SU-DHL-6 (cell line): ENCODE measurements at regions not wholly inside any gene's neighbourhood (a gene's known extent, or its start where the extent isn't known, plus 50 kb on each side); places are given as distances from the start of the nearest gene placed in this dataset.

Source experiments
- H2AFZ ChIP-seq: fragments of 200-600 bp; sonication (generic); 2 replicates; pipeline ENCODE4 v1.6.1; 2014; ENCODE audit warnings: low read depth, mild to moderate bottlenecking, moderate library complexity, mixed read lengths, antibody characterized with exemption, low read length; ENCODE audit not compliant: severe bottlenecking
- H3F3A ChIP-seq: fragments of 200-600 bp; shearing (Covaris generic); 2 replicates; pipeline ENCODE4 v1.6.0; 2016; ENCODE audit warnings: antibody characterized with exemption, mild to moderate bottlenecking; ENCODE audit not compliant: insufficient read depth
- H3K27ac ChIP-seq: fragments of 200-600 bp; sonication (generic); 2 replicates; pipeline ENCODE4 v1.5.1; 2016; ENCODE audit warnings: low read depth, mild to moderate bottlenecking, low read length, moderate library complexity, mixed read lengths
- H3K27me3 ChIP-seq: fragments of 200-600 bp; sonication (generic), shearing (Covaris generic); 2 replicates; pipeline ENCODE4 v1.6.0; 2014; ENCODE audit warnings: mild to moderate bottlenecking, low read length
- H3K36me3 ChIP-seq: fragments of 200-600 bp; sonication (generic); 2 replicates; pipeline ENCODE4 v1.6.1; 2014; ENCODE audit warnings: mild to moderate bottlenecking, low read length, mixed read lengths
- H3K4me2 ChIP-seq: fragments of 300-600, 200-600 bp; shearing (Covaris generic), sonication (generic); 2 replicates; pipeline ENCODE4 v1.6.0; 2014; ENCODE audit warnings: low read length, low read depth, mild to moderate bottlenecking; ENCODE audit not compliant: poor library complexity, severe bottlenecking
- H3K4me3 ChIP-seq: fragments of 200-600 bp; sonication (generic); 2 replicates; pipeline ENCODE4 v1.5.1; 2014; ENCODE audit warnings: antibody characterized with exemption, low read length, mild to moderate bottlenecking, mixed read lengths; ENCODE audit not compliant: insufficient read depth, poor library complexity, severe bottlenecking
- H3K79me2 ChIP-seq: fragments of 200-600 bp; sonication (generic); 2 replicates; pipeline ENCODE4 v1.6.1; 2014; ENCODE audit warnings: mild to moderate bottlenecking, low read length, moderate library complexity; ENCODE audit not compliant: insufficient read depth
- H3K9ac ChIP-seq: fragments of 200-600 bp; sonication (generic); 2 replicates; pipeline ENCODE4 v1.7.0; 2014; ENCODE audit warnings: mild to moderate bottlenecking, low read length
- H3K9me2 ChIP-seq: fragments of 200-600 bp; sonication (generic); replicated peaks from 2 replicates; pipeline ENCODE4 v1.6.1; 2014; ENCODE audit warnings: low read length; ENCODE audit not compliant: insufficient read depth
- H3K9me3 ChIP-seq: fragments of 200-600 bp; sonication (generic); 2 replicates; pipeline ENCODE4 v1.6.1; 2014; ENCODE audit warnings: low read length, mixed read lengths; ENCODE audit not compliant: insufficient read depth
- H4K20me1 ChIP-seq: fragments of 200-600 bp; sonication (generic); 2 replicates; pipeline ENCODE4 v1.6.1; 2014; ENCODE audit warnings: low read depth, mild to moderate bottlenecking, antibody characterized with exemption, low read length, moderate library complexity, mixed read lengths
- EZH2phosphoT487 ChIP-seq: fragments of 200-600 bp; sonication (generic), shearing (Covaris generic); conservative IDR thresholded peaks from 2 replicates; pipeline ENCODE4 v1.6.1; 2018; ENCODE audit warnings: mild to moderate bottlenecking, antibody characterized with exemption, low read length, moderate library complexity, mixed read lengths
- TF ChIP-seq, protein P1 (sequence below): fragments of 200-600 bp; sonication (generic); IDR thresholded peaks from one replicate; pipeline ENCODE4 v1.5.1; 2017; ENCODE audit warnings: antibody characterized with exemption, mild to moderate bottlenecking, low read length, moderate library complexity; ENCODE audit not compliant: insufficient read depth, poor library complexity, severe bottlenecking

DNA sequence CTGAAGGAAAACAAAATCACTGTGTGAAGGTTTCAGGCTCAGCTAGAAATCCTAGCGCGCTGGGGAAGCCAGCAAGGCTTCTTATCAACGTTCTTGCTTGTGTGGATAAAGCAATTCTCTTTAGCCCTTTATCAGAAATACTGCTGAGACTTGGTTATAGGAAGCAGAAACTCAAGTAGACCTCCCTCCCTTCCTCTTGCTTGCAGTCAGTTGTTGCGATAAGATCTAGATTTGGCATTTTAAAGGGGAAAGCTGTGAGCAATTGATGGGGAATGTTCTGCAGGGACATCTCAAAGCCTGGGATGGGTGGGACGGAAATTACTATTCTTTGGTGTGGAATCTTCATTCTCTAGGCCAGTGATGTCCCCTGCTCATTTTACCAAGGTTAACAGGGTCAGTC lies 76.4 kb upstream of the ANO4 start:
- Histone ChIP-seq H3K4me2 (no peak overlapping the region), H4K20me1 (no peaks in the 10 kb centered on the region), H3K27me3 (no peaks in the 10 kb centered on the region), H3F3A (no peaks in the 10 kb centered on the region), H3K4me3 (no peak overlapping the region), H2AFZ (no peak overlapping the region), H3K27ac (no peak overlapping the region), H3K36me3 (no peaks in the 10 kb centered on the region), H3K9me3 (no peaks in the 10 kb centered on the region), H3K9ac (no peak overlapping the region), H3K79me2 (no peaks in the 10 kb centered on the region), H3K9me2 (no peaks in the 10 kb centered on the region)
- no peak for TF ChIP-seq EZH2phosphoT487
- TF ChIP-seq, protein P1, sequence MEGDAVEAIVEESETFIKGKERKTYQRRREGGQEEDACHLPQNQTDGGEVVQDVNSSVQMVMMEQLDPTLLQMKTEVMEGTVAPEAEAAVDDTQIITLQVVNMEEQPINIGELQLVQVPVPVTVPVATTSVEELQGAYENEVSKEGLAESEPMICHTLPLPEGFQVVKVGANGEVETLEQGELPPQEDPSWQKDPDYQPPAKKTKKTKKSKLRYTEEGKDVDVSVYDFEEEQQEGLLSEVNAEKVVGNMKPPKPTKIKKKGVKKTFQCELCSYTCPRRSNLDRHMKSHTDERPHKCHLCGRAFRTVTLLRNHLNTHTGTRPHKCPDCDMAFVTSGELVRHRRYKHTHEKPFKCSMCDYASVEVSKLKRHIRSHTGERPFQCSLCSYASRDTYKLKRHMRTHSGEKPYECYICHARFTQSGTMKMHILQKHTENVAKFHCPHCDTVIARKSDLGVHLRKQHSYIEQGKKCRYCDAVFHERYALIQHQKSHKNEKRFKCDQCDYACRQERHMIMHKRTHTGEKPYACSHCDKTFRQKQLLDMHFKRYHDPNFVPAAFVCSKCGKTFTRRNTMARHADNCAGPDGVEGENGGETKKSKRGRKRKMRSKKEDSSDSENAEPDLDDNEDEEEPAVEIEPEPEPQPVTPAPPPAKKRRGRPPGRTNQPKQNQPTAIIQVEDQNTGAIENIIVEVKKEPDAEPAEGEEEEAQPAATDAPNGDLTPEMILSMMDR, result no peak

DNA sequence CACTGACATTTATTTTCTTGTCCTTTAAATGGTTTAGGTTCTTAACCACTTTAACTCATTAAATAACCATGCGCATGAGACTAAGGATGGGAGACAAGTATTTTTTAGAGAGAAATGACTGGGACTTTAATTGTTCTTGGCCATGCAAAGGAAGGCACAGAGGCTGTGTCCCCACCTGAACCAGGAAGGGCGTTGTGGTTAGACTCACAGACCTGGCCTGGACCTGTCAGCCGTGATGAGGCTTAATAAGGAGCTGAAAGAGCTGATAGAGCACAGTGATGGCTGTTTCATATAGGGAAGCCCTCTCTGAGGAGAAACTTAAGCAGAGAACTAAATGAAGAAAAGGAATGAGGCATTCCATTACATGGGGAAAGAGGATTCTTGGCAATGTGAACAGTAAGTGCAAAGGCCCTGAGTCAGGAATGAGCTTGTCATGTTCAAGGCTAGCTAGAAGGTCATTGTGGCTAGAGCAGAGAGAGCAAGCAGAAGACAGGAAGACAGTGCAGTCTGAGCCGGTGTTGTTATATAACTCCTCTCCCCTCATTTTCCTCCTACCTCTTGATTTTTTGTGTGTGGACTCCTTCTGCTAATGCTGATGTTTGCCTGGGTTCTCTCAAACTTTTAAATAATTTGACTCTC lies 74.4 kb upstream of the ANO4 start:
- no peaks in the 10 kb centered on the region for H3K9me3 ChIP-seq
- no peak overlapping the region for H3K4me3 ChIP-seq

DNA sequence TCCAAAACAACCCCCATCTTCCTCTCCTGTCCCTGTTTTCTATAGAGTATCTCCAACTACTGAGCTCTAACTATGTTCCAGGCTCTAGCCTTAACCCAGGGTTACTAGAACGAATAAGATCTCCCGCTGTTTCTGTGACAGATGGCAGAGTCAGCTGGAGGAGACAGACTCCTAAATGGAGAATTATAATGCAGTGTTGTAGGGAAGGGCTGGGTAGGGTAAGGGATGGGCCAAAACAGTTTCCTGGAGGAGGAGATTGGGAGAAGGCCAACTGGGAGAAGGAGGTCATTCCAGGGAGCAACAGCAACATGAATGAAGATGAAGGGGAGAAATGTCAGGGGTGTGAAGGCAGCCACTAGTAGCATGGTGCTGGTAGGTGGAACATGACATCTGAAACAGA lies 73.4 kb upstream of the ANO4 start:
- TF ChIP-seq, protein P1, result no peak
- no peak for TF ChIP-seq EZH2phosphoT487
- H3K9me3 ChIP-seq, result no peaks in the 10 kb centered on the region

More for the DNA sequence above, 74.4 kb upstream of the ANO4 start:
- Histone ChIP-seq H3F3A (no peaks in the 10 kb centered on the region), H3K36me3 (no peaks in the 10 kb centered on the region), H3K9ac (no peak overlapping the region), H3K27me3 (no peaks in the 10 kb centered on the region), H3K79me2 (no peaks in the 10 kb centered on the region), H2AFZ (no peak overlapping the region), H3K4me2 (no peak overlapping the region), H3K27ac (no peak overlapping the region), H3K9me2 (no peaks in the 10 kb centered on the region), H4K20me1 (no peaks in the 10 kb centered on the region)
- TF ChIP-seq, protein P1, result no peak
- no peak for TF ChIP-seq EZH2phosphoT487

More for the DNA sequence above, 73.4 kb upstream of the ANO4 start:
- no peaks in the 10 kb centered on the region for H3F3A ChIP-seq
- no peak overlapping the region for H3K9ac ChIP-seq
- no peaks in the 10 kb centered on the region for H3K79me2 ChIP-seq
- H2AFZ ChIP-seq, result no peak overlapping the region
- no peak overlapping the region for H3K4me2 ChIP-seq
- no peak overlapping the region for H3K4me3 ChIP-seq
- no peaks in the 10 kb centered on the region for H3K27me3 ChIP-seq
- H3K27ac ChIP-seq, result no peak overlapping the region
- no peaks in the 10 kb centered on the region for H3K9me2 ChIP-seq
- H4K20me1 ChIP-seq, result no peaks in the 10 kb centered on the region
- no peaks in the 10 kb centered on the region for H3K36me3 ChIP-seq
